ENCODE measurements at regions not wholly inside any gene's neighbourhood (a gene's known extent, or its start where the extent isn't known, plus 50 kb on each side); places are given as distances from the start of the nearest gene placed in this dataset.

- no peak overlapping the region for H3K4me3 ChIP-seq (ENCODE audit: control insufficient read depth in 1 of 2, extremely low read depth in 1 of 2, low read length in 1 of 2)
- H3K27ac ChIP-seq (ENCODE audit: low read length): no peak overlapping the region
- ChIA-PET POLR2A (no interaction called here), CTCF (no interaction called here)
- Mint-ChIP-seq H3K27me3 (peaks cover 3 to 11% of the 10 kb centered on the region in 2 donors), H3K4me3 (no peak overlapping the region), H3K27ac (no peak overlapping the region), H3K4me1 (no peaks in the 10 kb centered on the region), H3K9me3 (peaks cover 0 to 4% (median 0%) of the 10 kb centered on the region in 3 donors), H3K36me3 (no peaks in the 10 kb centered on the region)
- no peak for ATAC-seq (replicated peaks in 1 of 4)
- H3K27me3 ChIP-seq (replicated peaks in 1 of 2; ENCODE audit: control insufficient read depth in 2 of 2, extremely low read depth in 1 of 2, insufficient read depth in 2 of 2, low read length in 1 of 2): no peaks in the 10 kb centered on the region
- H3K9me3 ChIP-seq: no peaks in the 10 kb centered on the region
- no peaks in the 10 kb centered on the region for H3K36me3 ChIP-seq (ENCODE audit: control insufficient read depth in 2 of 2, extremely low read depth in 1 of 2, insufficient read depth in 1 of 2, low read length in 1 of 2)
- 91% methylated on average over 8 of the region's 16 CpGs for WGBS (ENCODE audit: insufficient coverage)
- no peaks in the 10 kb centered on the region for H3K4me1 ChIP-seq (ENCODE audit: control insufficient read depth in 1 of 2, extremely low read depth in 1 of 2, insufficient read depth in 2 of 2, low read length in 2 of 2)
- no peak for DNase-seq
These were observed 434.5 kb downstream of the CCSER2 start for GRCh38 chr10:84762754-84763394.

- no peak overlapping the region for H3K27ac ChIP-seq (ENCODE audit: low read length)
- ChIA-PET CTCF (no interaction called here), POLR2A (no interaction called here)
- H3K9me3 ChIP-seq: no peaks in the 10 kb centered on the region
- DNase-seq (no peak), ATAC-seq (replicated peaks in 1 of 4) (no peak)
- no peaks in the 10 kb centered on the region for H3K27me3 ChIP-seq (replicated peaks in 1 of 2; ENCODE audit: control insufficient read depth in 2 of 2, extremely low read depth in 1 of 2, insufficient read depth in 2 of 2, low read length in 1 of 2)
- Mint-ChIP-seq H3K27ac (no peak overlapping the region), H3K4me3 (no peak overlapping the region), H3K36me3 (no peaks in the 10 kb centered on the region), H3K9me3 (peaks cover 0 to 4% (median 0%) of the 10 kb centered on the region in 3 donors), H3K4me1 (no peaks in the 10 kb centered on the region), H3K27me3 (peaks cover 3 to 15% of the 10 kb centered on the region in 2 donors)
- H3K4me3 ChIP-seq (ENCODE audit: control insufficient read depth in 1 of 2, extremely low read depth in 1 of 2, low read length in 1 of 2): no peak overlapping the region
- WGBS (ENCODE audit: insufficient coverage): no CpG with 5 or more reads among the region's 3 CpGs
- H3K4me1 ChIP-seq (ENCODE audit: control insufficient read depth in 1 of 2, extremely low read depth in 1 of 2, insufficient read depth in 2 of 2, low read length in 2 of 2): no peaks in the 10 kb centered on the region
- no peaks in the 10 kb centered on the region for H3K36me3 ChIP-seq (ENCODE audit: control insufficient read depth in 2 of 2, extremely low read depth in 1 of 2, insufficient read depth in 1 of 2, low read length in 1 of 2)
These were observed 435.6 kb downstream of the CCSER2 start for GRCh38 chr10:84763965-84764364.

GRCh38 chr10:84765086-84765485, 436.7 kb downstream of the CCSER2 start:
- no peak overlapping the region for H3K4me3 ChIP-seq (ENCODE audit: control insufficient read depth in 1 of 2, extremely low read depth in 1 of 2, low read length in 1 of 2)
- H3K27ac ChIP-seq (ENCODE audit: low read length): no peak overlapping the region
- H3K36me3 ChIP-seq (ENCODE audit: control insufficient read depth in 2 of 2, extremely low read depth in 1 of 2, insufficient read depth in 1 of 2, low read length in 1 of 2): no peaks in the 10 kb centered on the region
- no peaks in the 10 kb centered on the region for H3K9me3 ChIP-seq
- no peaks in the 10 kb centered on the region for H3K4me1 Mint-ChIP-seq
- ChIA-PET CTCF (no interaction called here), POLR2A (no interaction called here)
- no peak overlapping the region for H3K27ac Mint-ChIP-seq
- no peaks in the 10 kb centered on the region for H3K4me1 ChIP-seq (ENCODE audit: control insufficient read depth in 1 of 2, extremely low read depth in 1 of 2, insufficient read depth in 2 of 2, low read length in 2 of 2)
- ATAC-seq (replicated peaks in 1 of 4): no peak
- H3K9me3 Mint-ChIP-seq: peaks cover 0 to 4% (median 0%) of the 10 kb centered on the region in 3 donors
- H3K4me3 Mint-ChIP-seq: no peak overlapping the region
- H3K27me3 ChIP-seq (replicated peaks in 1 of 2; ENCODE audit: control insufficient read depth in 2 of 2, extremely low read depth in 1 of 2, insufficient read depth in 2 of 2, low read length in 1 of 2): no peaks in the 10 kb centered on the region
- H3K27me3 Mint-ChIP-seq: peaks cover 3 to 15% of the 10 kb centered on the region in 2 donors
- H3K36me3 Mint-ChIP-seq: no peaks in the 10 kb centered on the region
- WGBS (ENCODE audit: insufficient coverage): 84% methylated on average over 2 of the region's 2 CpGs
- DNase-seq: no peak

- H3K4me1 Mint-ChIP-seq: no peaks in the 10 kb centered on the region
- ChIA-PET CTCF (no interaction called here), POLR2A (no interaction called here)
- ATAC-seq (replicated peaks in 1 of 4) (no peak), DNase-seq (no peak)
- no peak overlapping the region for H3K4me3 ChIP-seq (ENCODE audit: control insufficient read depth in 1 of 2, extremely low read depth in 1 of 2, low read length in 1 of 2)
- no peaks in the 10 kb centered on the region for H3K36me3 ChIP-seq (ENCODE audit: control insufficient read depth in 2 of 2, extremely low read depth in 1 of 2, insufficient read depth in 1 of 2, low read length in 1 of 2)
- no peak overlapping the region for H3K27ac ChIP-seq (ENCODE audit: low read length)
- H3K27me3 Mint-ChIP-seq: peaks cover 3 to 15% of the 10 kb centered on the region in 2 donors
- no peaks in the 10 kb centered on the region for H3K27me3 ChIP-seq (replicated peaks in 1 of 2; ENCODE audit: control insufficient read depth in 2 of 2, extremely low read depth in 1 of 2, insufficient read depth in 2 of 2, low read length in 1 of 2)
- H3K9me3 Mint-ChIP-seq: peaks cover 0 to 4% (median 0%) of the 10 kb centered on the region in 3 donors
- H3K4me3 Mint-ChIP-seq: no peak overlapping the region
- no peaks in the 10 kb centered on the region for H3K4me1 ChIP-seq (ENCODE audit: control insufficient read depth in 1 of 2, extremely low read depth in 1 of 2, insufficient read depth in 2 of 2, low read length in 2 of 2)
- H3K27ac Mint-ChIP-seq: no peak overlapping the region
- no peaks in the 10 kb centered on the region for H3K9me3 ChIP-seq
- no peaks in the 10 kb centered on the region for H3K36me3 Mint-ChIP-seq
These were observed 437.3 kb downstream of the CCSER2 start for GRCh38 chr10:84765656-84766055.

- H3K27me3 Mint-ChIP-seq: peaks cover 3 to 15% of the 10 kb centered on the region in 2 donors
- no peaks in the 10 kb centered on the region for H3K4me1 Mint-ChIP-seq
- Histone ChIP-seq H3K9me3 (no peaks in the 10 kb centered on the region), H3K27me3 (replicated peaks in 1 of 2; ENCODE audit: control insufficient read depth in 2 of 2, extremely low read depth in 1 of 2, insufficient read depth in 2 of 2, low read length in 1 of 2) (no peaks in the 10 kb centered on the region), H3K36me3 (ENCODE audit: control insufficient read depth in 2 of 2, extremely low read depth in 1 of 2, insufficient read depth in 1 of 2, low read length in 1 of 2) (no peaks in the 10 kb centered on the region), H3K4me1 (ENCODE audit: control insufficient read depth in 1 of 2, extremely low read depth in 1 of 2, insufficient read depth in 2 of 2, low read length in 2 of 2) (no peaks in the 10 kb centered on the region), H3K4me3 (ENCODE audit: control insufficient read depth in 1 of 2, extremely low read depth in 1 of 2, low read length in 1 of 2) (no peak overlapping the region), H3K27ac (ENCODE audit: low read length) (no peak overlapping the region)
- ATAC-seq (replicated peaks in 1 of 4): no peak
- 94% methylated on average over 8 of the region's 13 CpGs for WGBS (ENCODE audit: insufficient coverage)
- ChIA-PET CTCF (interaction anchor here in 1 of 2 donors (0.7 kb wide), 1 partner anchor 43 kb away, joined by 5 read pairs; no protein-coding TSS in a partner anchor), POLR2A (no interaction called here)
- DNase-seq: no peak
- H3K36me3 Mint-ChIP-seq: no peaks in the 10 kb centered on the region
- H3K9me3 Mint-ChIP-seq: peaks cover 0 to 4% (median 0%) of the 10 kb centered on the region in 3 donors
- no peak overlapping the region for H3K4me3 Mint-ChIP-seq
- H3K27ac Mint-ChIP-seq: no peak overlapping the region
These were observed 438.5 kb downstream of the CCSER2 start for GRCh38 chr10:84766923-84767322.

GRCh38 chr10:84768132-84768531, 439.7 kb downstream of the CCSER2 start:
- no peak overlapping the region for H3K27ac ChIP-seq (ENCODE audit: low read length)
- ChIA-PET CTCF (no interaction called here), POLR2A (no interaction called here)
- H3K36me3 Mint-ChIP-seq: no peaks in the 10 kb centered on the region
- H3K9me3 ChIP-seq: no peaks in the 10 kb centered on the region
- H3K27ac Mint-ChIP-seq: no peak overlapping the region
- H3K36me3 ChIP-seq (ENCODE audit: control insufficient read depth in 2 of 2, extremely low read depth in 1 of 2, insufficient read depth in 1 of 2, low read length in 1 of 2): no peaks in the 10 kb centered on the region
- no peaks in the 10 kb centered on the region for H3K4me1 ChIP-seq (ENCODE audit: control insufficient read depth in 1 of 2, extremely low read depth in 1 of 2, insufficient read depth in 2 of 2, low read length in 2 of 2)
- H3K27me3 ChIP-seq (replicated peaks in 1 of 2; ENCODE audit: control insufficient read depth in 2 of 2, extremely low read depth in 1 of 2, insufficient read depth in 2 of 2, low read length in 1 of 2): no peaks in the 10 kb centered on the region
- no peak overlapping the region for H3K4me3 Mint-ChIP-seq
- no peaks in the 10 kb centered on the region for H3K4me1 Mint-ChIP-seq
- DNase-seq (no peak), ATAC-seq (replicated peaks in 1 of 4) (no peak)
- 100% methylated on average over 1 of the region's 4 CpGs for WGBS (ENCODE audit: insufficient coverage)
- H3K27me3 Mint-ChIP-seq: peaks cover 3 to 15% of the 10 kb centered on the region in 2 donors
- peaks cover 0 to 4% (median 0%) of the 10 kb centered on the region in 3 donors for H3K9me3 Mint-ChIP-seq
- no peak overlapping the region for H3K4me3 ChIP-seq (ENCODE audit: control insufficient read depth in 1 of 2, extremely low read depth in 1 of 2, low read length in 1 of 2)

- no peak overlapping the region for H3K27ac Mint-ChIP-seq
- Histone ChIP-seq H3K36me3 (ENCODE audit: control insufficient read depth in 2 of 2, extremely low read depth in 1 of 2, insufficient read depth in 1 of 2, low read length in 1 of 2) (no peaks in the 10 kb centered on the region), H3K4me3 (ENCODE audit: control insufficient read depth in 1 of 2, extremely low read depth in 1 of 2, low read length in 1 of 2) (no peak overlapping the region), H3K9me3 (no peaks in the 10 kb centered on the region), H3K4me1 (ENCODE audit: control insufficient read depth in 1 of 2, extremely low read depth in 1 of 2, insufficient read depth in 2 of 2, low read length in 2 of 2) (no peaks in the 10 kb centered on the region), H3K27me3 (replicated peaks in 1 of 2; ENCODE audit: control insufficient read depth in 2 of 2, extremely low read depth in 1 of 2, insufficient read depth in 2 of 2, low read length in 1 of 2) (no peaks in the 10 kb centered on the region), H3K27ac (ENCODE audit: low read length) (no peak overlapping the region)
- ChIA-PET POLR2A (no interaction called here), CTCF (no interaction called here)
- ATAC-seq (replicated peaks in 1 of 4): no peak
- no peak overlapping the region for H3K4me3 Mint-ChIP-seq
- DNase-seq: no peak
- peaks cover 3 to 10% of the 10 kb centered on the region in 2 donors for H3K27me3 Mint-ChIP-seq
- no peaks in the 10 kb centered on the region for H3K4me1 Mint-ChIP-seq
- H3K9me3 Mint-ChIP-seq: peaks cover 0 to 4% (median 0%) of the 10 kb centered on the region in 3 donors
- H3K36me3 Mint-ChIP-seq: no peaks in the 10 kb centered on the region
These were observed 442.4 kb downstream of the CCSER2 start for GRCh38 chr10:84770824-84771223.
